Keratinocyte (primary cell): ENCODE measurements at regions not wholly inside any gene's neighbourhood (a gene's known extent, or its start where the extent isn't known, plus 50 kb on each side); places are given as distances from the start of the nearest gene placed in this dataset.

Experiments
- DNase-seq: peaks from one replicate; pipeline ENCODE4 v3.0.0-alpha.2; 2011; ENCODE audit warnings: low read depth, missing footprints, low spot score
- FAIRE-seq: peaks from 2 replicates; lab custom pipeline; 2011; peaks lifted over from hg19 to GRCh38; lab: Jason Lieb, UNC
- H2AFZ ChIP-seq: 2 replicates; pipeline ENCODE4 v1.6.0; 2012; ENCODE audit warnings: low read length, control low read depth, inconsistent platforms; ENCODE audit not compliant: control insufficient read depth
- H3K27ac ChIP-seq: 2 replicates; pipeline ENCODE4 v1.5.1; 2011; ENCODE audit warnings: low read length; ENCODE audit not compliant: control insufficient read depth, insufficient read depth
- H3K27me3 ChIP-seq: 3 replicates; pipeline ENCODE4 v1.6.0; 2011; ENCODE audit warnings: low read length; ENCODE audit not compliant: control insufficient read depth, insufficient read depth; ENCODE audit errors: extremely low read depth
- H3K36me3 ChIP-seq, 2 experiments: 2 replicates in 1 of 2; 3 replicates in 1 of 2; pipeline ENCODE4 v1.5.1; 2011; ENCODE audit warnings: low read length in 2 of 2, mild to moderate bottlenecking in 1 of 2; ENCODE audit not compliant: control insufficient read depth in 2 of 2, insufficient read depth in 2 of 2; ENCODE audit errors: extremely low read depth in 1 of 2
- H3K4me1 ChIP-seq: 3 replicates; pipeline ENCODE4 v1.5.1; 2011; ENCODE audit warnings: low read length; ENCODE audit not compliant: control insufficient read depth, insufficient read depth; ENCODE audit errors: extremely low read depth
- H3K4me2 ChIP-seq: 3 replicates; pipeline ENCODE4 v1.6.0; 2011; ENCODE audit warnings: low read depth, low read length; ENCODE audit not compliant: control insufficient read depth, insufficient read depth; ENCODE audit errors: extremely low read depth
- H3K4me3 ChIP-seq, 3 experiments: fragments of 200-600 bp in 1 of 3; sonication (generic) in 1 of 3; 2 replicates in 2 of 3; 3 replicates in 1 of 3; pipeline ENCODE4 v1.5.1; 2011 to 2016; ENCODE audit warnings: low read length in 3 of 3, mild to moderate bottlenecking in 3 of 3, control low read depth in 2 of 3, inconsistent platforms in 1 of 3, low read depth in 1 of 3, mixed read lengths in 1 of 3, mixed run types in 1 of 3, moderate library complexity in 1 of 3; ENCODE audit not compliant: control insufficient read depth in 2 of 3, insufficient read depth in 2 of 3; ENCODE audit errors: extremely low read depth in 1 of 3
- H3K79me2 ChIP-seq: 2 replicates; pipeline ENCODE4 v1.6.0; 2012; ENCODE audit warnings: low read length; ENCODE audit not compliant: control insufficient read depth, insufficient read depth
- H3K9ac ChIP-seq: 3 replicates; pipeline ENCODE4 v1.6.0; 2011; ENCODE audit warnings: low read length; ENCODE audit not compliant: control insufficient read depth, insufficient read depth; ENCODE audit errors: extremely low read depth
- H3K9me1 ChIP-seq: 3 replicates; pipeline ENCODE4 v1.6.0; 2011; ENCODE audit warnings: low read length; ENCODE audit not compliant: control insufficient read depth, insufficient read depth; ENCODE audit errors: extremely low read depth
- H3K9me3 ChIP-seq: 2 replicates; pipeline ENCODE4 v1.5.1; 2012; ENCODE audit warnings: low read depth, low read length; ENCODE audit not compliant: control insufficient read depth
- H4K20me1 ChIP-seq: 3 replicates; pipeline ENCODE4 v1.6.0; 2011; ENCODE audit warnings: low read length; ENCODE audit not compliant: control insufficient read depth, insufficient read depth; ENCODE audit errors: extremely low read depth
- CTCF ChIP-seq, 3 experiments: IDR thresholded peaks in 1 of 3; conservative IDR thresholded peaks in 1 of 3; optimal IDR thresholded peaks in 1 of 3; 2 replicates in 2 of 3; 3 replicates in 1 of 3; pipeline versions ENCODE3 to v1.5.1; 2011; ENCODE audit warnings: low read length in 3 of 3, mild to moderate bottlenecking in 3 of 3, moderate library complexity in 2 of 3, control low read depth in 1 of 3, inconsistent platforms in 1 of 3; ENCODE audit not compliant: insufficient read depth in 2 of 3; ENCODE audit errors: extremely low read depth in 1 of 3
- EZH2 ChIP-seq: IDR thresholded peaks from one replicate; pipeline ENCODE4 v1.6.1; 2012; ENCODE audit warnings: inconsistent platforms, mild to moderate bottlenecking, low read length, moderate library complexity
- dilution Hi-C: fragments of 300-500 bp; cut with MboI; formaldehyde crosslinking; loops from one replicate; pipeline ENCODE4 v1.7.0; 2020; ENCODE audit warnings: low sequenced_read_pairs; ENCODE audit not compliant: extremely low pct_ligation_motif_present

- Histone ChIP-seq H3K4me2 (no peak overlapping the region), H3K79me2 (no peaks in the 10 kb centered on the region), H3K9me1 (no peaks in the 10 kb centered on the region), H3K36me3 (no peaks in the 10 kb centered on the region), H3K27me3 (no peaks in the 10 kb centered on the region), H3K9ac (no peak overlapping the region), H3K4me1 (no peaks in the 10 kb centered on the region), H3K9me3 (no peaks in the 10 kb centered on the region), H3K4me3 (no peak overlapping the region), H4K20me1 (no peaks in the 10 kb centered on the region), H3K27ac (no peak overlapping the region), H2AFZ (no peak overlapping the region)
- no peak for FAIRE-seq
- dilution Hi-C loops, result no loop called here
- no peak for DNase-seq
- TF ChIP-seq CTCF (optimal IDR thresholded peaks at IDR 0.05 in 1 of 3, IDR thresholded peaks at IDR 0.05 in 1 of 3, conservative IDR thresholded peaks at IDR 0.05 in 1 of 3; ENCODE audit: extremely low read depth in 1 of 3, insufficient read depth in 2 of 3, low read length in 3 of 3) (no peak), EZH2 (no peak)
Observed at GRCh38 chr13:106635616-106636015, 67.7 kb upstream of the ARGLU1 start.

- Histone ChIP-seq H3K4me1 (no peaks in the 10 kb centered on the region), H3K4me2 (no peak overlapping the region), H3K9ac (no peak overlapping the region), H3K36me3 (no peaks in the 10 kb centered on the region), H2AFZ (no peak overlapping the region), H3K27me3 (peaks cover 2% of the 10 kb centered on the region), H3K9me3 (no peaks in the 10 kb centered on the region), H4K20me1 (no peaks in the 10 kb centered on the region), H3K79me2 (no peaks in the 10 kb centered on the region), H3K27ac (no peak overlapping the region), H3K9me1 (no peaks in the 10 kb centered on the region), H3K4me3 (no peak overlapping the region)
- dilution Hi-C loops, result no loop called here
- DNase-seq, result no peak
- FAIRE-seq, result no peak
- TF ChIP-seq CTCF (optimal IDR thresholded peaks at IDR 0.05 in 1 of 3, IDR thresholded peaks at IDR 0.05 in 1 of 3, conservative IDR thresholded peaks at IDR 0.05 in 1 of 3; ENCODE audit: extremely low read depth in 1 of 3, insufficient read depth in 2 of 3, low read length in 3 of 3), result no peak
- TF ChIP-seq EZH2, result no peak
Observed at GRCh38 chr13:106633321-106633720, 65.4 kb upstream of the ARGLU1 start.
